ES-I3 (cell line): ENCODE measurements at regions not wholly inside any gene's neighbourhood (a gene's known extent, or its start where the extent isn't known, plus 50 kb on each side); places are given as distances from the start of the nearest gene placed in this dataset.
"Not testable (repeated sequence)": the region's sequence is repeated elsewhere in the genome, so short reads cannot be mapped to it uniquely, and the experiment has no call there.

ENCODE experiments used
- H3K36me3 ChIP-seq: 2 replicates; pipeline ENCODE4 v1.6.1; 2013; ENCODE audit warnings: mild to moderate bottlenecking, low read length, control low read depth, moderate library complexity; ENCODE audit not compliant: insufficient read depth
- H3K4me1 ChIP-seq: 2 replicates; pipeline ENCODE4 v1.6.1; 2013; ENCODE audit warnings: mild to moderate bottlenecking, control low read depth, low read length; ENCODE audit not compliant: insufficient read depth
- H3K9ac ChIP-seq: 2 replicates; pipeline ENCODE4 v1.6.1; 2013; ENCODE audit warnings: low read depth, mild to moderate bottlenecking, low read length, moderate library complexity
- H3K9me3 ChIP-seq: 2 replicates; pipeline ENCODE4 v1.6.1; 2013; ENCODE audit warnings: mild to moderate bottlenecking, low read length, moderate library complexity; ENCODE audit not compliant: control insufficient read depth, insufficient read depth

DNA sequence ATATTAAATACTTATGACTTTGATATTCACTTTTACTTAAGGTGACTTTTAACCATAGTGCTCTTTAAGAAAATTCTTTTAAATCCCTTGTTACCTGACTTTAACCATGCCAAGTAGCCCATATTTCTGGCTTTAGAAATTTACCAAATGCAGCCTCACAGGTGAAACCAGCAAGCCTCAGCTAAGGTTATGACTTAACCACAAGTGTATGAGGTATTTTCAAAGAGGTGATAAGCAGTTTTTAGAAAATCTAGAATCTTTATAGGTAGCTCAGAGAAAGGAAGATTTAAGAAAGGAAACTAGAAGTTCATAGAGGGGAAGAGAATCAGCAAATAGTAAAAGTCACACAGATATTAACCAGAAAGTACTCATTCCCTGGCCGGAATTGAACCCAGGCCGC lies 661.9 kb upstream of the GJE1 start:
- H3K9me3 ChIP-seq, result peaks cover 23% of the 10 kb centered on the region
- no peak overlapping the region for H3K9ac ChIP-seq

DNA sequence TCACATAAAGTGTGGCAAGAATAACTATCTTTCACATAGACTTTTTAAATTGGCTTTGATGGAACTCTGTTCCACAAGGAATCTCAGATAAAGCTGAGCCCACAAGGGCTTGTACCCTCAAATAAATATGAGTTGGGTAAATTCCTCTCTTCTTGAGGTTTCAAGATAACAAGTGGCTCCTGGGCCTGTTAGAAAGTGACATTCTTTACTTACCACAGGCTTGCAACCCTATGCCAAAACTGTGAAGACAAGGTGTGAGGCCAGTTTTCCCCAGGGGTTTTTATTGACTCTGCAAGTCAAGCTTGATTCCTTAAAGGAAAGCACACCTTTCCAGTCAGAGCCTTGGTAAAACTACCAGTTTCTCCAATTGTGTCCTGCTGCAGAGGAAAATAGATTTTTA lies 664.8 kb upstream of the GJE1 start:
- H3K36me3 ChIP-seq, result no peaks in the 10 kb centered on the region
- peaks cover 17% of the 10 kb centered on the region for H3K9me3 ChIP-seq
- peaks cover 16% of the 10 kb centered on the region for H3K4me1 ChIP-seq
- no peak overlapping the region for H3K9ac ChIP-seq

More for the DNA sequence above, 661.9 kb upstream of the GJE1 start:
- Histone ChIP-seq H3K4me1 (peaks cover 17% of the 10 kb centered on the region), H3K36me3 (no peaks in the 10 kb centered on the region)

DNA sequence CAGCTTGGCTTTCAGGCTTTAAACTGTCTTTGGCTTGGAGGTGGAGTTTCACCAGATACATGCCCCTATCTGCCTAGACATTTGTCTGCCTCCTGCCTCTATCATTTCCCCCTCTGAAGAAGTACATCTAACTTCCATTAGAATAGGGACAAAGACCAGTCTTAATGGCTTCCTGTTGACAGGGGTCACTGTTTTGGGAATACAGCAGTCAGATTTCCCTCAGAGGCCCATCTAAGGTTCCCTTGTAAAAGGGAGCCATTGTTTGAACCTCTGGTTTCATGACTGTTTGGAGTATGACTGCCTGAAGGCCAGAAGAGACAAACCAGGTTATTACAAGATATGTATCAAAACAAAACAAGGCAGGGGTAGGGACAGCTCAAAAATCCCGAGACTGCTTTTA lies 665.7 kb upstream of the GJE1 start:
- H3K9ac ChIP-seq, result no peak overlapping the region
- peaks cover 16% of the 10 kb centered on the region for H3K9me3 ChIP-seq
- H3K36me3 ChIP-seq, result no peaks in the 10 kb centered on the region
- H3K4me1 ChIP-seq, result peaks cover 9% of the 10 kb centered on the region

DNA sequence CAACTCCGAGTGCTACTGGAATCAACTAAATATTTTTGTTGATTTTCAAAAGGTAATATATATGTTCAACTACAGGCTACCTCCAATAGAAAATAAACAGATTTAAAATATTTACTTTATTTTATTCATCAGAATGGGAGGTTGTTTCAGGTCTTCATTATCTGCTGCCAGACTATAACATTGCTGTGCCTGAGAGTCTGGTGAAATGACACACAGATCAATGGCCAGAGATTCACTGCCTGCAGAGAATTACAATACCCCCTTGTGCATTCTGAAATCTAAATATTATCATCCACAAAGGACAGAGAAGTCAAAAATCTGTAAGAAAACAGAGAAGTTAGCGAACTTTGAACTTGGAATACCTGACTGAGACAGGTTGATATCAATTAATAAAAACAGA lies 667.8 kb upstream of the GJE1 start:
- peaks cover 6% of the 10 kb centered on the region for H3K9me3 ChIP-seq
- H3K4me1 ChIP-seq, result peaks cover 8% of the 10 kb centered on the region; the same call in 1 of the 2 replicates
- no peak overlapping the region for H3K9ac ChIP-seq
- H3K36me3 ChIP-seq, result no peaks in the 10 kb centered on the region

DNA sequence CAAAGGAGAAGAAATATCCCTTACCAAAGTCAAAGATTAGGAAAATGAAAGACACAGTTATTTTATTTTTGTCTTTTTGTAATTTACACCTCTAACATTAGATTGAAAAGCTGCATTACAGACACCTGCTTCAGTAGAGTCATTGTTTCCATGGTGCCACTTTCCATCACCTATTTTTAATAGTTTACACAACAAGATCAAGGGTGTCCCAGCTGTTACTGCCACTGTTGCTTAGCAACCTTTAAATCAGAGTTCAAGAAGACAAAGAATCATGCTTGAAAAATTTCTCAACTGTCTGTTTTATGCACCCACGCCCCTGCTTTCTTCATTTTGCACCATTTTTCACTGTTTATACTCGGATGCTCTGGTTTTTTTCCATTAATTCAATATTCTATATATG lies 668.2 kb upstream of the GJE1 start:
- peaks cover 8% of the 10 kb centered on the region; the same call in 1 of the 2 replicates for H3K4me1 ChIP-seq

DNA sequence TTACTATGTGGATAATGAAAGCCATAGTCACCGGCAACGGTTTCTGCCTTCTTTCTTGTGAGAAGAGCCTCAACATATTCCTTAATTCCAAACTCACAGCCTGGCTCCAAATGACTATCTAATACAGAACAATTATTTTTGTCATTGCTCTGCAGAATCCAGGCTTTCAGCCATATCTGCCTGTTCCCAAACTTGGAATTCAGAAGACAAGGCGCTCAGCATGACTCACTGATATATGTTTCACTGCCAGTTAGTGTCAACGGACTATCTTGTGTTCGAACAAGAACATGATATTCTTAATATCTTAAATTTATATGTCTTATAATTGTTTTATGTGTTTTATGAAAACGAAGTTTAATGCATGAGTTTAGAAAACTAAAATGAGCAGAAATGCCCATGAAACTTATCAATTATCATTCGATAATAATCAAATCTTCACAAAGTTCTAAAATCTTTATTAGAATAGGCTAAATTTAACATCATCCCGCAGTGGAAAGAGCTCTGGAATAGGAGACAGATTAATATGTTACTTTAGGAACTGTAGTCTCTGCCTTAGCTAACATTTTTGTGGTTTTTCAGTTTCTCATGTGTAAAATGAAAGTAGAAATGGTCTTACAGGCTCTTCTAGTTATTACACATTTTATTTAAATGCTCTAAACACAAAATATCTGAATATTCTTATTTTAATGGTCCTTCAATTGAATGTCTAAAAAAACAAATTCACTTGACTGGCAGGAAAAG lies 669.3 kb upstream of the GJE1 start:
- Histone ChIP-seq H3K36me3 (no peaks in the 10 kb centered on the region), H3K9ac (no peak overlapping the region), H3K4me1 (peaks cover 8% of the 10 kb centered on the region; the same call in 1 of the 2 replicates), H3K9me3 (peaks cover 3% of the 10 kb centered on the region; the same call in 1 of the 2 replicates)

More for the DNA sequence above, 668.2 kb upstream of the GJE1 start:
- H3K9me3 ChIP-seq, result peaks cover 3% of the 10 kb centered on the region; the same call in 1 of the 2 replicates
- H3K36me3 ChIP-seq, result no peaks in the 10 kb centered on the region
- no peak overlapping the region for H3K9ac ChIP-seq

DNA sequence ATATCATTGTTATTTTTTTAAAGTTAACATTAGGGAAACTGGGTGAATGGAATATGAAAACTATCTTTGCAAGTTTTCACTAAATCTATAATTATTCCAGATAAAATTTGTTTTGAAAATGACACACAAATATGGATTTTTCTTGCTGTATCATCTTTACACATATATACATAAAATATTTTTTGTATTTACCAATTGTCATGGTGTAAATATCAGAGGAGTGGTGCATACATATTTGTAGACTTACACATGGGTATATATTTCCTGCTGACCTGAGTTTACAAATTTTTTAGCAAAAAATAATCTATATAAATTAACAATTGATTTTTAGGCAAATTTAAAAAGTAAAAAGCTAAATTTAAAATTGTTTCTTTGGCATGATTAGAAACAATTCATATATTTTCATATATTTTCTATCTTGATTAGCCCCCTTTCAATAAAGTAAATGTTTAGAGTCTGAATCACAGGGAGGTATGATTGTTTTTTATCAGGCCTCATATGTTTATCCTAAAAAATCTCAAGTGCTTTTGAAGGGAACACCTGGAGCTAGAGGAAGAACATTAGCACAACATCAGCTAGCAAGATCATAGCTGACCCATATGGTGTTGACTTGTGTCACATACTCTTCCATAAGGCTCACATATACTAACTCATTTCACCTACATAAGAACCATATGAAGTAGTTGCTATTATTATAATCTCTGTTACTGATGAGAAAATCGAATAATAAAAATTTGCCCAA lies 671.8 kb upstream of the GJE1 start:
- H3K4me1 ChIP-seq, result peaks cover 4% of the 10 kb centered on the region; the same call in 1 of the 2 replicates
- H3K36me3 ChIP-seq, result no peaks in the 10 kb centered on the region
- H3K9me3 ChIP-seq, result peaks cover 3% of the 10 kb centered on the region; the same call in 1 of the 2 replicates
- H3K9ac ChIP-seq, result no peak overlapping the region

DNA sequence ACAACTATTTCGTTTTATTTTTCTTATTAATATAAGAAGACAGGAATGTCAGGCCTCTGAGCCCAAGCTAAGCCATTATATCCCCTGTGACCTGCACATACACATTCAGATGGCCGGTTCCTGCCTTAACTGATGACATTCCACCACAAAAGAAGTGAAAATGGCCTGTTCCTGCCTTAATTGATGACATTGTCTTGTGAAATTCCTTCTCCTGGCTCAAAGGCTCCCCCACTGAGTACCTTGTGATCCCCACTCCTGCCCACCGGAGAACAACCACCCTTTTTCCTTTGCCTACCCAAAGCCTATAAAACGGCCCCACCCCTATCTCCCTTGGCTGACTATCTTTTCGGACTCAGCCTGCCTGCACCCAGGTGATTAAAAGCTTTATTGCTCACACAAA lies 672.5 kb upstream of the GJE1 start:
- H3K4me1 ChIP-seq, H3K36me3 ChIP-seq, H3K9ac ChIP-seq, H3K9me3 ChIP-seq: not testable (repeated sequence)

DNA sequence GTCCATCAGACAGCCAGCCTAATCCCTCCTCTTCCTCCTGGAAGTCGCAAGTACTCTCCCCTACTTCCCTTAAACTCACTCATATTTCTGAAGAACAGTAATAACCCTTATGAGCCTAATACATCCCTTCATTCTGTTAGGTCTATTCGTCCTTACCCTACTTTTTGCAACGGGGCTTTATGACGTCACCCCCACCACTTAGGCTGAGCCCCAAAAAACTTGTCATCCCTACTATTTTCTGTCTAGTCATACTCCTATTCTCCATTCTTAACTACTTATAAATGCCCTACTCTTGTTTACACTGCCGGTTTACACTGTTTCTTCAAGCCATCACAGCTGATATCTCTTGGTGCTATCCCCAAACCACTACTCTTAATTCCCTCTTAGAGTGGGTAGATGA lies 674.7 kb upstream of the GJE1 start:
- not testable (repeated sequence) for H3K36me3 ChIP-seq, H3K4me1 ChIP-seq, H3K9me3 ChIP-seq, H3K9ac ChIP-seq

DNA sequence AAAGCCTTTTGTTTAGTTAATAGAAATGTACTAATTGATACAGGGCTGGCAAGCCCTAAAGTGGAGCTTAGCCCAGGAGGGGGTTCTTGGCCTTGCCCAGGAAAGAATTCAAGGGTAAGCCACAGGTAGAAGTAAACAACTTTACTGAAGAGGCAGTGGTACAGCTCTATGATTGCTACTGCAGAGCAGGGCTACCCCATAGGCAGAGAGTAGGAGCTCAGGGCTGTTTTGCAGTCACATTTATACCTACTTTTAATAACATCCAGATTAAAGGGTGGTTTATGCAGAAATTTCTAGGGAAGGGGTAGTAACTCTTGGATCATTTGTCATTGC lies 680.4 kb upstream of the GJE1 start:
- no peak overlapping the region for H3K9ac ChIP-seq
- no peaks in the 10 kb centered on the region for H3K36me3 ChIP-seq
- H3K9me3 ChIP-seq, result no peaks in the 10 kb centered on the region
- peaks cover 28% of the 10 kb centered on the region for H3K4me1 ChIP-seq

DNA sequence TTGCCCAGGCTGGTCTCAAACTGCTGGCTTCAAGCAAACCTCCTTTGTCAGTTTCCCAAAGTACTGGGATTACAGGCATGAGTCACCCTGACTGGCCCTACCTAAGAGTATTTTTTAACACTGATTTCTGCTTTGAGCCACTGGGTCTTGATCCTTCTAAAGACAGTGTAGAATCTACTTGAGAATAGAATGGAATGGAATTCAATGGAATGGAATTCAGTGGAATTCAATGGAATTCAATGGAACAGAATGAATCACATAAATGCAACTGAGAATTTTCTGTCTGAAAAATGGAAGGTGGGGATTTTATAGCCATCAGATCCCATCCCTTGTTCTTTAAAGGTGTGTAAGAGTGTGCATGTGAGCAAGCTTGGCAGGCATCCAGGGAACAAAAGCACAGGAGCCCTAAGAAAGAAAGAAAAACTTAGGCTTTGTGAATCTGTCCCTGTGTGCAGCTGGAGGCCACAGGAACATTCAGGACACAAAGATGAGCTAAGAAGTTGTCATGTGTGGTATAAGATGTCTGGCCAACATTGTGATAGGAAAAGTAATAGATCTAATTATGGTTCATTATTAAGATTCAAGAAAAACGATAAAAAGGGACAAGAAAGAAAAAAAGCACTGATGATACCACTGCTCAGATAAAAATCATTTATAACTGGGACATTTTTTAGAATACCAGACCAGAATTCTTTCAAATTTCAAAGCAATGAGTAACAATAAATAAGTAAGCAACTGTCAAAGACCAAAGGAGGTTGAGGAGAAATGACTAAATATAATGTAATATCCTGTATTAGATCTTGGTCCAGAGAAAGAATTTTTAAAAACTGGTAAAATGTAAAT lies 681.0 kb upstream of the GJE1 start:
- Histone ChIP-seq H3K4me1 (peaks cover 28% of the 10 kb centered on the region), H3K9me3 (no peaks in the 10 kb centered on the region), H3K9ac (no peak overlapping the region), H3K36me3 (no peaks in the 10 kb centered on the region)

DNA sequence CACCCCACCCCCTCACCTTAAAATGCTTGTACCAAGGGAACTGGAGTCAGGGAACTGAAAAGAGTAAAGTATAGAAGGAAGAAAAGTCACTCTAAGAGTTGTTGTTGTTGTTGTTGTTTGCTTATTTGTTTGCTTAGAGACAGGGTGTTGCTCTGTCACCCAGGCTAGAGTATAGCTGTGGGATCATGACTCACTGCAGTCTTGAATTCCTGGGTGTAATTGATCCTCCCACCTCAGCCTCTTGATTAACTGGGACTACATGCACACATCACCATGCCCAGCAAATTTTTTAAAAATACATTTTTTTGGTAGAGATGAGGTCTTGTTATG lies 681.6 kb upstream of the GJE1 start:
- H3K9ac ChIP-seq, result no peak overlapping the region
- H3K36me3 ChIP-seq, result no peaks in the 10 kb centered on the region

DNA sequence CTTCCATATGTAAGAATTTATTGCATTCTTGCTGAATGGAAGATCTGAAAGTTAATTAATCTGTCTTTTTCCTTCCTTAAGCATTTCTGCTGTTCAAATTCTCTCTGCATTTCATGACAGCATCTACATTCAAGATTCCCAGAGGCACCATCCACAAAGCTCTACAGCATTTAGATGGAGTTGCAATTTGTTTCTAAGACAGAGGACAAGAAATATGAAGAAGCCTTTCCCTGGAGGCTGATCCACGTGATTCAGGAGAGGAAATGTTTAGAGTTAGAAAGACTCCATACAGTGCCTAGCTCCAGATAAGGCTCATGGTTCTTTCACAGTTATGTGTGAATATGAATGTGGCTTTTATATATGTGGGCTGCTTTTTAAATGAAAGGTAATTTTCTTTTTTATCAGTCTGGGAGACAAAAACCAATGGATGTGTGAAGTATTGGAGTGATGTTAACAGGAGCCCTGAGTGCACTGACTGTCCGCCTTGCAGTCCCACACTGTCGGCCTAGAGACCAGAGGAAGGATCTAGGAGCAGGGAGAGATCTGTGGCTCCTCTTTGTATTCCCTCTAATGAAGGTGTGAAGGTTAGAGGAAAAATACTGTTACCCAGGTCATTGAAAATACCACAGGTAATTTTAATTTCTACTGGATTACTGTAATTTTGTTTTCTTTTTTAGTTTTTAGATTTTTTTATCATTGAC lies 686.6 kb upstream of the GJE1 start:
- H3K36me3 ChIP-seq, result no peaks in the 10 kb centered on the region
- peaks cover 15% of the 10 kb centered on the region for H3K4me1 ChIP-seq
- H3K9ac ChIP-seq, result no peak overlapping the region
- H3K9me3 ChIP-seq, result no peaks in the 10 kb centered on the region

More for the DNA sequence above, 681.6 kb upstream of the GJE1 start:
- Histone ChIP-seq H3K9me3 (no peaks in the 10 kb centered on the region), H3K4me1 (peaks cover 28% of the 10 kb centered on the region)

DNA sequence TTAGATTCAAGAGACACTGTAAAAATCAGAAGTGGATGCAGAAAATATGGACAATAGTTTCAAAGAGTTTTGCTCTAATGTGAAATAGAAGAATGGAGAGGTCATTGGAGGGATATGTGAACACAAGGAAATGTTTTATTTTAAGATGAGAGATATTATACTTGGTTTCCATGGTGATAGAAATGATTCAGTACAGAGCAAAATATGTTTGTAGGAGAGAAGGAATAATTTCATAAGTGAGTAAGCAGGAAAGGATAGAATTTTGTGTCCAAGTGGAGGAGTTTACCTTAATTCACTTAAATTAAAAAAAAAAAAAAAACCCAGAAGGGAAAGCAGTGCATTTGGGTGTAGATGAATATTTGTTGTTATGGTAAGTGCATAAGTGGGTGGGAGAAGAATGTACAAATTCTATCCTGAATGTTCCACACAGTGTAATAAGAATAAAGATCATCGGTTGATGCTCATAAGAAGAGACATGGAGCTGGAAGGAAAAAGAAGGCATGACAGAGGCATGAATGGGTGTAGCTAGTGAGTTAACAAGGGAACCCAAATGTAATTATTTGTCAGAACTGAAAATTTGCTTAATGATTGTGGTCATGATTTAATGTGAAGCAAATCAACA lies 688.9 kb upstream of the GJE1 start:
- H3K9me3 ChIP-seq, result 0 out of 2 replicates have a peak, but pooled peaks cover 2% of the 10 kb centered on the region
- no peaks in the 10 kb centered on the region for H3K4me1 ChIP-seq
- H3K9ac ChIP-seq, result no peak overlapping the region
- no peaks in the 10 kb centered on the region for H3K36me3 ChIP-seq
